CD14-positive monocyte (primary cell): ENCODE measurements at regions not wholly inside any gene's neighbourhood (a gene's known extent, or its start where the extent isn't known, plus 50 kb on each side); places are given as distances from the start of the nearest gene placed in this dataset.
A peak's percentile ranks its signal among the peaks of the same experiment; 100 is the strongest.

ENCODE experiments used
- DNase-seq, 3 donors: peaks; one replicate each; pipeline ENCODE4 v3.0.0-alpha.2; 2011 to 2022
- H2AFZ ChIP-seq: 2 replicates; pipeline ENCODE4 v1.6.0; 2012; ENCODE audit warnings: mild to moderate bottlenecking, low read depth, low read length, inconsistent platforms; ENCODE audit not compliant: insufficient read depth, poor library complexity, severe bottlenecking
- H3K27ac ChIP-seq, 2 donors: 1 replicate in 1 of 2; 2 replicates in 1 of 2; pipeline ENCODE4 v1.5.1; 2012 to 2013; ENCODE audit warnings: low read length in 2 of 2, control low read depth in 1 of 2, inconsistent platforms in 1 of 2, low read depth in 1 of 2, mild to moderate bottlenecking in 1 of 2
- H3K27me3 ChIP-seq, 2 donors: one replicate each; pipeline versions ENCODE4 v1.6.0 to v1.6.1; 2011 to 2013; ENCODE audit warnings: low read length in 2 of 2; ENCODE audit not compliant: control insufficient read depth in 2 of 2, insufficient read depth in 2 of 2
- H3K36me3 ChIP-seq, 2 donors: replicated peaks in 1 of 2; 1 replicate in 1 of 2; 2 replicates in 1 of 2; pipeline versions ENCODE4 v1.5.1 to v1.6.1; 2012 to 2013; ENCODE audit warnings: low read length in 2 of 2, control low read depth in 1 of 2, inconsistent platforms in 1 of 2, mild to moderate bottlenecking in 1 of 2; ENCODE audit not compliant: insufficient read depth in 2 of 2, control insufficient read depth in 1 of 2
- H3K4me1 ChIP-seq, 2 donors: 1 replicate in 1 of 2; 2 replicates in 1 of 2; pipeline versions ENCODE4 v1.5.1 to v1.6.1; 2012 to 2013; ENCODE audit warnings: low read length in 2 of 2, control low read depth in 1 of 2, inconsistent platforms in 1 of 2, mild to moderate bottlenecking in 1 of 2, moderate library complexity in 1 of 2; ENCODE audit not compliant: insufficient read depth in 2 of 2, control insufficient read depth in 1 of 2
- H3K4me2 ChIP-seq: replicated peaks from 2 replicates; pipeline ENCODE3; 2012; ENCODE audit warnings: low read length, moderate library complexity, mild to moderate bottlenecking; ENCODE audit not compliant: poor library complexity, severe bottlenecking; ENCODE audit errors: extremely low read depth
- H3K4me3 ChIP-seq, 3 experiments: fragments of 200-600 bp in 1 of 3; sonication (generic) in 1 of 3; replicated peaks in 1 of 3; 1 replicate in 2 of 3; 2 replicates in 1 of 3; pipeline ENCODE4 v1.5.1; 2011 to 2013; ENCODE audit warnings: low read length in 3 of 3, mild to moderate bottlenecking in 3 of 3, control low read depth in 2 of 3, low read depth in 2 of 3, inconsistent platforms in 1 of 3, moderate library complexity in 1 of 3
- H3K79me2 ChIP-seq: 2 replicates; pipeline ENCODE4 v1.6.0; 2012; ENCODE audit warnings: mild to moderate bottlenecking, control low read depth, inconsistent platforms, low read length, moderate library complexity; ENCODE audit not compliant: insufficient read depth
- H3K9ac ChIP-seq: 2 replicates; pipeline ENCODE4 v1.6.0; 2017; ENCODE audit warnings: low read length, mild to moderate bottlenecking; ENCODE audit not compliant: insufficient read depth, poor library complexity, severe bottlenecking
- H3K9me3 ChIP-seq, 2 donors: replicated peaks in 1 of 2; 1 replicate in 1 of 2; 2 replicates in 1 of 2; pipeline versions ENCODE4 v1.5.1 to v1.6.1; 2012 to 2013; ENCODE audit warnings: low read length in 2 of 2, control low read depth in 1 of 2; ENCODE audit not compliant: control insufficient read depth in 1 of 2, insufficient read depth in 1 of 2
- H4K20me1 ChIP-seq: 2 replicates; pipeline ENCODE4 v1.6.0; 2012; ENCODE audit warnings: mild to moderate bottlenecking, low read length, control low read depth, moderate library complexity; ENCODE audit not compliant: insufficient read depth
- H3K27ac Mint-ChIP-seq, 7 donors: one replicate each; pipeline ENCODE4 v1.8.0; 2020; ENCODE audit warnings: mild to moderate bottlenecking in 7 of 7, mixed read lengths in 7 of 7, moderate library complexity in 6 of 7, inconsistent platforms in 2 of 7
- H3K27me3 Mint-ChIP-seq, 3 donors: one replicate each; pipeline ENCODE4 v1.8.0; 2021 to 2022; ENCODE audit warnings: low read depth in 3 of 3, mild to moderate bottlenecking in 3 of 3, mixed read lengths in 3 of 3, moderate library complexity in 3 of 3, inconsistent platforms in 1 of 3
- H3K36me3 Mint-ChIP-seq, 2 donors: one replicate each; pipeline ENCODE4 v1.8.0; 2020; ENCODE audit warnings: mixed read lengths in 2 of 2, inconsistent platforms in 1 of 2, mild to moderate bottlenecking in 1 of 2
- H3K4me1 Mint-ChIP-seq: one replicate; pipeline ENCODE4 v1.8.0; 2020; ENCODE audit warnings: mild to moderate bottlenecking, mixed read lengths
- H3K4me3 Mint-ChIP-seq, 2 donors: one replicate each; pipeline ENCODE4 v1.8.0; 2020; ENCODE audit warnings: mild to moderate bottlenecking in 2 of 2, mixed read lengths in 2 of 2, moderate library complexity in 1 of 2
- H3K9me3 Mint-ChIP-seq, 7 donors: one replicate each; pipeline ENCODE4 v1.8.0; 2020 to 2022; ENCODE audit warnings: mixed read lengths in 7 of 7, mild to moderate bottlenecking in 6 of 7, moderate library complexity in 6 of 7, inconsistent platforms in 2 of 7
- WGBS: methylation state at CpG from one replicate; pipeline ENCODE4 v1.1.5; 2013; ENCODE audit warnings: missing lambda C conversion rate; ENCODE audit not compliant: insufficient coverage; 5-methylcytosine and 5-hydroxymethylcytosine counted together
- intact Hi-C, 2 donors: fragments of 100-400 bp; cut with micrococcal nuclease; formaldehyde crosslinking; loops; one replicate each; pipeline versions ENCODE4 v1.15.0 to v1.15.1; 2023
- TF ChIP-seq, protein P1 (sequence below): fragments of 200-600 bp; IDR thresholded peaks from one replicate; pipeline ENCODE4 v1.8.0; 2022; ENCODE audit warnings: antibody characterized with exemption, mild to moderate bottlenecking

DNA sequence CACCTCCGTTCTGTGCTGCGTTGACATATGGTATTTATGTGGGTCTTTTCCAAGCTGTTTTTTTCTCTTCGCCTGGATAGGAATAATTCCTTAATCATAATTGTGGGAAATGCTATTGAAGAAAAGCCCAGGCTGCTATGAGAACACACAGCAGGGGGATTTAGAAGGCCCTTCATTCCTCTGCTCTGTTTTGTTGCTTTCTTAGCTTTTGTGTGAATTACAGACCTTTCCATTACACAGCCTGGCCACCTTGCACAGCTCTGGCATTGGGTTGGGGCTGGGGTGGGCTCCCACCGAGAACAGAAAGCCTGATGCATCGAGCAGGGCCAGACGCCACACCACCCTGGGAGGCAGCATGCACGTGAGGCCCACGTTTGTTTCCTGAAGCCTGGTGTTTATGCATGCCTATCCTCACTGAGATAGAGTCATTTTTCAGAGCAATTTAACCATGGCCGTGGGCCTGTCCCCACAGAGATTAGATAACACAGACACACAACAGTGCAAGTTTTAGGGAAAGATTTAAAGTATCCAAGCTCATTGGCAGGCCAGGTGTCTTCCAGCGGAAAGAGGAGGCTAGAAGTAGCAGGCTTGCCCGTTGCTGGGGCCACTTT is 287.6 kb upstream of the PWP1 start:
- Mint-ChIP-seq H3K9me3 (no peaks in the 10 kb centered on the region), H3K4me1 (peaks cover 17% of the 10 kb centered on the region), H3K27me3 (peaks cover 0 to 2% (median 0%) of the 10 kb centered on the region in 3 donors), H3K36me3 (no peaks in the 10 kb centered on the region), H3K4me3 (no peak overlapping the region), H3K27ac (peak overlapping the region in 1 of 7 donors; percentile 17)
- intact Hi-C loops, result no loop called here
- Histone ChIP-seq H3K27ac (no peak overlapping the region), H3K4me3 (no peak overlapping the region), H4K20me1 (no peaks in the 10 kb centered on the region), H2AFZ (no peak overlapping the region), H3K79me2 (no peaks in the 10 kb centered on the region), H3K9ac (no peak overlapping the region), H3K4me1 (peaks cover 11 to 13% of the 10 kb centered on the region in 2 donors), H3K36me3 (no peaks in the 10 kb centered on the region), H3K27me3 (no peaks in the 10 kb centered on the region), H3K9me3 (no peaks in the 10 kb centered on the region), H3K4me2 (no peak overlapping the region)
- no peak for DNase-seq
- TF ChIP-seq, protein P1, sequence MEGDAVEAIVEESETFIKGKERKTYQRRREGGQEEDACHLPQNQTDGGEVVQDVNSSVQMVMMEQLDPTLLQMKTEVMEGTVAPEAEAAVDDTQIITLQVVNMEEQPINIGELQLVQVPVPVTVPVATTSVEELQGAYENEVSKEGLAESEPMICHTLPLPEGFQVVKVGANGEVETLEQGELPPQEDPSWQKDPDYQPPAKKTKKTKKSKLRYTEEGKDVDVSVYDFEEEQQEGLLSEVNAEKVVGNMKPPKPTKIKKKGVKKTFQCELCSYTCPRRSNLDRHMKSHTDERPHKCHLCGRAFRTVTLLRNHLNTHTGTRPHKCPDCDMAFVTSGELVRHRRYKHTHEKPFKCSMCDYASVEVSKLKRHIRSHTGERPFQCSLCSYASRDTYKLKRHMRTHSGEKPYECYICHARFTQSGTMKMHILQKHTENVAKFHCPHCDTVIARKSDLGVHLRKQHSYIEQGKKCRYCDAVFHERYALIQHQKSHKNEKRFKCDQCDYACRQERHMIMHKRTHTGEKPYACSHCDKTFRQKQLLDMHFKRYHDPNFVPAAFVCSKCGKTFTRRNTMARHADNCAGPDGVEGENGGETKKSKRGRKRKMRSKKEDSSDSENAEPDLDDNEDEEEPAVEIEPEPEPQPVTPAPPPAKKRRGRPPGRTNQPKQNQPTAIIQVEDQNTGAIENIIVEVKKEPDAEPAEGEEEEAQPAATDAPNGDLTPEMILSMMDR, result no peak
- WGBS, result 81% methylated on average over 8 of the region's 11 CpGs

DNA sequence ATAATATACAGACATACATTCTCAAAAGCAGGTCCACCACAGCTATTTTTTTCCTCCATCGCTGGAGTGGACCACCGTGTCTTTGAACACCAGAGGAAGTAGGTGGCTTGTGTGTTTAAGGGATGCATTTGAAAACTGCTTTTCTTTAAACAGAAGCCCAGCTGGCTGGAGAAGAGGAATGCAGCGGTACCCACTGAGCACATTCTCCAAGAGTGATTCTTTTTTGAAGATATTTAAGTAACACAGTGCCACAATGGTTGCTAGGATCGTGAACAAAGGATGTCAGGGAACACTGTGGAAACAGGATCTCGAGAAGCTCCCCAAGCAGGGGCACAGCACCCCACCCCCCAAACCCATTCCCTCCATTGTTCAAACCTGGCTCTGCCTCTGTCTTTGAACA is 286.6 kb upstream of the PWP1 start:
- TF ChIP-seq, protein P1, result no peak
- no peaks in the 10 kb centered on the region for H3K79me2 ChIP-seq
- Mint-ChIP-seq H3K9me3 (no peaks in the 10 kb centered on the region), H3K4me3 (no peak overlapping the region), H3K27me3 (peaks cover 0 to 2% (median 0%) of the 10 kb centered on the region in 3 donors), H3K27ac (no peak overlapping the region), H3K4me1 (peaks cover 17% of the 10 kb centered on the region), H3K36me3 (no peaks in the 10 kb centered on the region)
- H3K4me3 ChIP-seq, result no peak overlapping the region
- H3K27me3 ChIP-seq, result no peaks in the 10 kb centered on the region
- DNase-seq, result no peak
- no peak overlapping the region for H3K27ac ChIP-seq
- no peaks in the 10 kb centered on the region for H4K20me1 ChIP-seq
- H3K4me1 ChIP-seq, result peaks cover 11 to 13% of the 10 kb centered on the region in 2 donors
- no peak overlapping the region for H3K4me2 ChIP-seq
- no peak overlapping the region for H2AFZ ChIP-seq
- no peak overlapping the region for H3K9ac ChIP-seq
- intact Hi-C loops, result no loop called here
- H3K9me3 ChIP-seq, result no peaks in the 10 kb centered on the region
- no CpG with 5 or more reads among the region's 5 CpGs for WGBS
- H3K36me3 ChIP-seq, result no peaks in the 10 kb centered on the region
